ENCODE measurements at regions not wholly inside any gene's neighbourhood (a gene's known extent, or its start where the extent isn't known, plus 50 kb on each side); places are given as distances from the start of the nearest gene placed in this dataset.

GRCh38 chr2:8481463-8482009 lies 200.3 kb upstream of the ID2 start:
- no peak overlapping the region for H3K4me3 ChIP-seq
- in situ Hi-C loops (cut with MboI; ENCODE audit: low sequenced_read_pairs) = no loop called here
- no peaks in the 10 kb centered on the region for H3K4me1 ChIP-seq
- no peak for DNase-seq (ENCODE audit: low spot score in 2 of 2)
- no peaks in the 10 kb centered on the region for H3K27me3 ChIP-seq (ENCODE audit: low read depth)
- no peaks in the 10 kb centered on the region for H3K36me3 ChIP-seq (replicated peaks)
- no peaks in the 10 kb centered on the region for H3K9me3 ChIP-seq

DNA sequence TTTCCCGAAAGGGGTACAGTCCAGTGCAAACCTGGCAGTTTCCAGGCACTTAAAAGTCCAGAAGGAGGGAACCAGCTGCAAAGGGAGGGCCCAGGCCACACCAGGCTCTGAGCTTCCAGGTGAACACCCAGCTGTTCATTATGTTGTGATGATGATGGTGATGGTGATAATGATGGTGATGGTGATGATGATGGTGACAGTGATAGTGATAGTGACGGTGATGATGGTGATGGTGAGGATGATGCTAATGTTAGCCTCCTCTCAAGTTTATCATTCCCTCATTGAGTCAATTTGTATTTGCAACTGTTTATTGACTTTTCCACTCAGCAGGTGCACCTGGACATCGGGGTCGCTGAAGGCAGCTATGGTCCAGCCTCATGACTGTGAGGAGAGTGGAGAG lies 199.4 kb upstream of the ID2 start:
- Histone ChIP-seq H3K27me3 (ENCODE audit: low read depth) (no peaks in the 10 kb centered on the region), H3K36me3 (replicated peaks) (no peaks in the 10 kb centered on the region), H3K9me3 (no peaks in the 10 kb centered on the region), H3K4me1 (no peaks in the 10 kb centered on the region), H3K4me3 (no peak overlapping the region)
- DNase-seq (ENCODE audit: low spot score in 2 of 2) = no peak
- in situ Hi-C loops (cut with MboI; ENCODE audit: low sequenced_read_pairs) = no loop called here

DNA sequence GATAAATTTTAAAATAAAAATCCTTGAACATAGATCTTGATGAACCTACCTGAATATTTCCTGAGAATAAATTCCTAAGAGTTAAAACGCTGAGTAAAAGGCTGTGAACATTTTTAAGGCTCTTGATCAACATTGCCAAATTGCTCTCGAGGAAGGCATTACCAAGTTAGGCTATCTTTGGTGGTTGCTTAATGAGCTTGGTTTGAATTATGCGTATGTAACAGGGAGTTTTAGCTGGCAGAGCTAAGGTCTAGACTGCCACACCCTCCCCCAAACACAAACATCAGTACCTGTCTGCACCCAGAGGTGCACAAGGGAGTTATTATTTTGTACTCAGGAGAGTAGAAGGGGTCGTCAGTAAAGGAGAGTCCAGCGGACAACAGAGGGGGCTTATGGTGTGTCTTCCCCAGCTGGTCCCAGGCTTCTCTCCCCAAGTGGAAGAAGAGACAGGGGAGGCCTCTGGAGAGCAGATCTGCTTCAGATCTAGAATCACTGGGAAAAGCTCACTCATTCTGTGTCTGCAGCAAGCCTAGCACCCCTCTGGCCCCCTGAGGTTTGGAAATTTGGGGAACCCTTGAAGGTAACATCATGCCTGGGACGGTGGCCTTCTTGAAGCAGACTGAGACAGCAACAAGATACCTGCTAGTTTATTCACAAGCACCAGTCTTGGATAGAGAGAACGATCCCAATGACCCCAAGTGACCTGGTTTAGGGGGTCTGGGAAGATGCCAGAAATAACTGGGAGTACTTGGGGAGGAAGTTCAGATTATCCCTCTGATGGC lies 197.2 kb upstream of the ID2 start:
- Histone ChIP-seq H3K27me3 (ENCODE audit: low read depth) (no peaks in the 10 kb centered on the region), H3K4me1 (no peaks in the 10 kb centered on the region), H3K4me3 (no peak overlapping the region), H3K36me3 (replicated peaks) (no peaks in the 10 kb centered on the region), H3K9me3 (no peaks in the 10 kb centered on the region)
- no peak for DNase-seq (ENCODE audit: low spot score in 2 of 2)
- in situ Hi-C loops (cut with MboI; ENCODE audit: low sequenced_read_pairs) = no loop called here

DNA sequence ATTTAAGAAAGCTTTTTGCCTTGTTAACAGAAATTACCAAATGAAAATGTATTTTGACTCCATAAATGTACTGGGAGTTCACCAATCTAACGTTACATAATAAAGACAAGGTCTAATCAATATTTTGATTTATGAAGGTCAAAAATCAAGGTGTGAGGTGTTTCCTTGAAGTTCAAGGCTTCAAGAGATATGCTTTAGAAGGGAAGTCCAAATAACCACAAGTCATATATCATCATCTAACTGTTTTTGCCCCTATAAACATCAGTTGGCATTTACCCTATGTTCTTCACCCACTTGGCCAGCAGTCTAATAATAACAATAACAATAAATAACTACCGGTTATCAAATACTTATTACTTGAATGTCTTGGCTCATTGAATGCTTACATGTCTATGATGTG lies 196.1 kb upstream of the ID2 start:
- in situ Hi-C loops (cut with MboI; ENCODE audit: low sequenced_read_pairs) = no loop called here
- H3K36me3 ChIP-seq (replicated peaks) = no peaks in the 10 kb centered on the region
- H3K9me3 ChIP-seq = no peaks in the 10 kb centered on the region
- DNase-seq (ENCODE audit: low spot score in 2 of 2) = no peak
- no peak overlapping the region for H3K4me3 ChIP-seq
- no peaks in the 10 kb centered on the region for H3K4me1 ChIP-seq
- H3K27me3 ChIP-seq (ENCODE audit: low read depth) = no peaks in the 10 kb centered on the region

- H3K4me1 ChIP-seq = no peaks in the 10 kb centered on the region
- no peaks in the 10 kb centered on the region for H3K9me3 ChIP-seq
- no peaks in the 10 kb centered on the region for H3K27me3 ChIP-seq (ENCODE audit: low read depth)
- in situ Hi-C loops (cut with MboI; ENCODE audit: low sequenced_read_pairs) = no loop called here
- H3K4me3 ChIP-seq = no peak overlapping the region
- no peak for DNase-seq (ENCODE audit: low spot score in 2 of 2)
- no peaks in the 10 kb centered on the region for H3K36me3 ChIP-seq (replicated peaks)
These were observed 195.7 kb upstream of the ID2 start for GRCh38 chr2:8486141-8486540.

DNA sequence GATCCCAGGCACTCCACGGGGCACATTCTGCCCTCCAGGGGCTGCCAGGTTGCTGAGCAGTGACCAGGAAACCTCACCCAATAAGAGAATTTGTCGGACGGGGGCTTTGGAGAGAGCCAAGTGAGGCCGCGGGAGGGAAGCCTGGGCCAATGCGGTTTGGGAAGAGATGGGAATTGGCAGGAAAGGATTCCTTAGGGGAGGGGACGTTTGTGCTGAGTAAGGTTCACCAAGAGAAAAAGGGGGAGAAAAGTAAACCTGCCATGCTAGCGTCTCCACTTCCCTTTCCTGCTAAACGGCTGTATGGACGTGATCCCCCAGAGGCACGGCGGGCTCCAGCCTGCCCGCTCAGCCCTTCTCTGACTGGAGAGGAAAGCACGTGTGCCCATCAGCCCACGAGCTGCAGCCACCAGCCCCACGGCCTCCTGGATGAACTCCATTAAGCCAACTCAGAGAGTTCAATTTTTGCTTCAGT lies 194.4 kb upstream of the ID2 start:
- Histone ChIP-seq H3K9me3 (no peaks in the 10 kb centered on the region), H3K27me3 (ENCODE audit: low read depth) (peaks cover 3% of the 10 kb centered on the region; the same call in 1 of the 2 replicates), H3K4me3 (no peak overlapping the region), H3K4me1 (no peaks in the 10 kb centered on the region), H3K36me3 (replicated peaks) (no peaks in the 10 kb centered on the region)
- DNase-seq (ENCODE audit: low spot score in 2 of 2) = no peak
- in situ Hi-C loops (cut with MboI; ENCODE audit: low sequenced_read_pairs) = no loop called here

DNA sequence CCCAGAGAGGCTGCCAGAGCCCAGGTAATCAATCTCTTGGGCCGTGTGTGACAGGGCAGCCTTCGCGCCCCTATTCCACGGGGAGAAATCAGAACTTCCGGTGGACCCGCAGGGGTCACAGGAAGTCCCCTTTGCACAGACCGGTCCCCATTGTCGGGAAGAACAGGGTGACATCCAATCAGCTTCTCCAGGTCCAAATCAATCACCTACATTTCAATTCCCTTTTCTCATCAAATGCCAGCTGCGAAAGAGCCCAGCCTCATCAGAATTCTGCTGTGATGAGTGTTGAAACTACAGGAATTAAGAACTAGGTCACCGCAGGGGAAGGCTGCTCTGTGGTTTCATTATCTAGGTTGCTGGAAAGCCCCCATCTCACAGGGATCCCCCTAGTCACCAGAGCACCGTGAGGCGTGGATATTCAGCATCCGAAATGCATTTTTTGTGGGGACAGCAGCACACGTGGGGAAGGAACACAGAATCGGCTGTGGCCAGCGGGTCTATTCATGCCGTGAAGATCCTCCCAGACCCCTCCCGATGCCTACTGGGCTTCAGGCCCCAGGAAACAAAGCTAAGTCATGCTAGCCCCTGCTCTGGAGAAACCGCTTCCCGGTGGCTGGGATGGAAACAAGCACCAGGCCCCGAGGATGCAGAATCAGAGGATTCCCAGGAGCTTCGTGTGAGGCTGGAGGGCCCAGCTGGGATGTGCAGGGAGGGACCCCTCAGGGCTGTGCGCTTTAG lies 193.7 kb upstream of the ID2 start:
- DNase-seq (ENCODE audit: low spot score in 2 of 2) = no peak
- in situ Hi-C loops (cut with MboI; ENCODE audit: low sequenced_read_pairs) = no loop called here
- no peaks in the 10 kb centered on the region for H3K36me3 ChIP-seq (replicated peaks)
- H3K4me1 ChIP-seq = no peaks in the 10 kb centered on the region
- H3K9me3 ChIP-seq = no peaks in the 10 kb centered on the region
- H3K4me3 ChIP-seq = no peak overlapping the region
- H3K27me3 ChIP-seq (ENCODE audit: low read depth) = peaks cover 3% of the 10 kb centered on the region; the same call in 1 of the 2 replicates

DNA sequence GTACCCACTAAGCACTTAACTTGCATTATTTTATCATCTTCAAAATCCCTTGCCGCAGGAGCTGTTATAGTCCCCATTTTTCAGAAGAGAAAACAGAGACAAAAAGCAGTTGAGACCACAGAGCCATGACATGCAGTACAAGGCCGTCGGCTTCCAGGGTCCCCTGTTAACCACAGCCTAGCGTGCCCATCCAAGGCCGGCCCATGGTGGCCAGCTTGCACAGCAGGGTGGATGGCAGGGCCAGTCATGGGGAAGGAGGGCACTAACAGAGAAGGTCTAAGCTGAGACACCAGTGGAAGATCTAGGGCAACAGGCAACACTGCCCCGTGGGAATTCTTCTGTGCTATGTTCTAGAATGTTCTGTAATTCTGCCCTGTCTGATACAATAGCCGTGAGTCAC lies 192.6 kb upstream of the ID2 start:
- Histone ChIP-seq H3K4me1 (no peaks in the 10 kb centered on the region), H3K9me3 (no peaks in the 10 kb centered on the region), H3K4me3 (no peak overlapping the region), H3K27me3 (ENCODE audit: low read depth) (peaks cover 3% of the 10 kb centered on the region; the same call in 1 of the 2 replicates), H3K36me3 (replicated peaks) (no peaks in the 10 kb centered on the region)
- in situ Hi-C loops (cut with MboI; ENCODE audit: low sequenced_read_pairs) = no loop called here
- no peak for DNase-seq (ENCODE audit: low spot score in 2 of 2)

GRCh38 chr2:8489751-8490150 lies 192.1 kb upstream of the ID2 start:
- in situ Hi-C loops (cut with MboI; ENCODE audit: low sequenced_read_pairs) = no loop called here
- Histone ChIP-seq H3K36me3 (replicated peaks) (no peaks in the 10 kb centered on the region), H3K4me1 (no peaks in the 10 kb centered on the region), H3K9me3 (no peaks in the 10 kb centered on the region), H3K27me3 (ENCODE audit: low read depth) (peaks cover 3% of the 10 kb centered on the region; the same call in 1 of the 2 replicates), H3K4me3 (no peak overlapping the region)
- DNase-seq (ENCODE audit: low spot score in 2 of 2) = no peak

GRCh38 chr2:8490166-8490721 lies 191.6 kb upstream of the ID2 start:
- no peak for DNase-seq (ENCODE audit: low spot score in 2 of 2)
- Histone ChIP-seq H3K9me3 (no peaks in the 10 kb centered on the region), H3K27me3 (ENCODE audit: low read depth) (peaks cover 3% of the 10 kb centered on the region; the same call in 1 of the 2 replicates), H3K36me3 (replicated peaks) (no peaks in the 10 kb centered on the region), H3K4me1 (no peaks in the 10 kb centered on the region), H3K4me3 (no peak overlapping the region)
- in situ Hi-C loops (cut with MboI; ENCODE audit: low sequenced_read_pairs) = no loop called here

DNA sequence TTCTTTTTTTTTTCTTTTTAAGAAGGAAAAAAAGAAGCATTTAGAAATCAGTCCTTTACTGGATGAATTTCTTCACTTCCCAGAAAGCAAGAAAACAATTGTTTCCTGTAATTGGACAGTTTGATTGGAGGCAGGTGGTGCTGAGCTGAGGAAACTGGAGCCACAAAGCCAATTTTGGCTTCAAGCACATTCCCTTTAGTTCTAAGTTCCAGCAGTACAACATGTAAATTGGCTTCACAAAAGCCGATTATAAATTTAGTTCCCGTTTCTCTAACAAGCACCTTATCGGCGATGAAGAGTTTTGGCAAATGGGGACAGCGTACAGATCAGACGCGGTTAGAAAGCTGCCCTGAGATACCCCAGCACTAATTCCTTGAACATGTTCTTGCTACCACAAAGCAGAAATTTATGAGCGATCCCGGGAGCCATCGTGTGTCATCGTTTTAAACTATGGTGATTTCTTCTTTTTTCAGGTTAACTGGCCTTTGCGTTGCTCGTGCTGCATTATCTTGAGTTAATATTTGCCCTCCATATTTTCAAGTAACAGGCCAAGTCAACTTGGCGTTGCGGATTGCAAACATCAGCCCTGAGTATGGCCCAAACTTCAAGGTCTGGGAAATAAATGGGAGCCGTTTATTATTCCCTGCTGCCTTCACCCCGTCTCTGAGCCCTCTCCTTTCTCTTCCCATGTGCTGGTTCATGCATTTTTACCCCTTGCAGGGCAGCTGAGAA lies 190.4 kb upstream of the ID2 start:
- Histone ChIP-seq H3K4me1 (no peaks in the 10 kb centered on the region), H3K4me3 (no peak overlapping the region), H3K9me3 (no peaks in the 10 kb centered on the region), H3K36me3 (replicated peaks) (no peaks in the 10 kb centered on the region), H3K27me3 (ENCODE audit: low read depth) (peaks cover 3% of the 10 kb centered on the region; the same call in 1 of the 2 replicates)
- no peak for DNase-seq (ENCODE audit: low spot score in 2 of 2)
- in situ Hi-C loops (cut with MboI; ENCODE audit: low sequenced_read_pairs) = no loop called here

DNA sequence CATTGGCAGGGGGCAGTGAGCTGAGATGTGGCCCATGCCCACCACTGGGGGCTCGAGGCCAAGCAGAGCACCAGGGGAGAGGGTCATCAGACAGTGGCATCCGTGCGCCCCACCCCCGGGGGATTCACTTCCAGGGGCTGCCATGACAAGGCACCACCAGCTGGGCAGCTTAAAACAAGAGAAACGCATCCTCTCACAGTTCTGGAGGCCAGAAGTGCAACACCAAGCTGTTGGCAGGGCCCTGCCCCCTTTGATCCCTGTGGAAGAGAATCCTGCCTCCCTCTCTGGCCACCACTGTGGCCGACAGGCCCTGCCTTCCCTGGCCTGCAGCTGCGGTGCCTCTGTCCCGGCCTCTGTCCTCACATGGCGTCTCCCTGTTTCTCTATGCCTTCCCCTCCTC lies 187.7 kb upstream of the ID2 start:
- Histone ChIP-seq H3K4me3 (no peak overlapping the region), H3K9me3 (no peaks in the 10 kb centered on the region), H3K27me3 (ENCODE audit: low read depth) (peaks cover 3% of the 10 kb centered on the region; the same call in 1 of the 2 replicates), H3K4me1 (no peaks in the 10 kb centered on the region), H3K36me3 (replicated peaks) (no peaks in the 10 kb centered on the region)
- no peak for DNase-seq (ENCODE audit: low spot score in 2 of 2)
- in situ Hi-C loops (cut with MboI; ENCODE audit: low sequenced_read_pairs) = no loop called here

- Histone ChIP-seq H3K4me1 (no peaks in the 10 kb centered on the region), H3K9me3 (no peaks in the 10 kb centered on the region), H3K36me3 (replicated peaks) (no peaks in the 10 kb centered on the region), H3K4me3 (no peak overlapping the region), H3K27me3 (ENCODE audit: low read depth) (peaks cover 3% of the 10 kb centered on the region; the same call in 1 of the 2 replicates)
- in situ Hi-C loops (cut with MboI; ENCODE audit: low sequenced_read_pairs) = no loop called here
- no peak for DNase-seq (ENCODE audit: low spot score in 2 of 2)
These were observed 187.3 kb upstream of the ID2 start for GRCh38 chr2:8494589-8494988.

All from HAP-1 (cell line).